Kidney (tissue), 13 donors: ENCODE measurements at regions not wholly inside any gene's neighbourhood (a gene's known extent, or its start where the extent isn't known, plus 50 kb on each side); places are given as distances from the start of the nearest gene placed in this dataset.

Source experiments
- DNase-seq, 5 donors: peaks; one replicate each; pipeline ENCODE4 v3.0.0-alpha.2; 2013 to 2020
- FAIRE-seq: peaks from 2 replicates; lab custom pipeline; 2012; peaks lifted over from hg19 to GRCh38; lab: Jason Lieb, UNC
- H3K27ac ChIP-seq, 2 donors: one replicate each; pipeline ENCODE4 v1.7.0; 2013; ENCODE audit warnings: low read depth in 2 of 2, low read length in 2 of 2, inconsistent platforms in 1 of 2
- H3K27me3 ChIP-seq: one replicate; pipeline ENCODE4 v1.7.1; 2013; ENCODE audit warnings: low read length, inconsistent platforms; ENCODE audit not compliant: control insufficient read depth, insufficient read depth
- H3K36me3 ChIP-seq, 3 donors: one replicate each; pipeline versions ENCODE4 v1.7.0 to v1.7.1; 2013; ENCODE audit warnings: low read length in 3 of 3, control low read depth in 1 of 3, inconsistent platforms in 1 of 3; ENCODE audit not compliant: insufficient read depth in 3 of 3, control insufficient read depth in 2 of 3
- H3K4me1 ChIP-seq, 3 donors: one replicate each; pipeline versions ENCODE4 v1.7.0 to v1.7.1; 2013; ENCODE audit warnings: low read length in 3 of 3, inconsistent platforms in 1 of 3, low read depth in 1 of 3; ENCODE audit not compliant: control insufficient read depth in 2 of 3, insufficient read depth in 2 of 3
- H3K4me3 ChIP-seq, 3 donors: one replicate each; pipeline versions ENCODE4 v1.7.0 to v1.8.1; 2013; ENCODE audit warnings: low read length in 3 of 3, control low read depth in 1 of 3, inconsistent platforms in 1 of 3
- H3K9ac ChIP-seq, 3 donors: one replicate each; pipeline versions ENCODE4 v1.7.0 to v1.7.1; 2013; ENCODE audit warnings: low read length in 3 of 3, control low read depth in 1 of 3, inconsistent platforms in 1 of 3
- H3K9me3 ChIP-seq, 3 donors: one replicate each; pipeline versions ENCODE4 v1.7.0 to v1.7.1; 2013; ENCODE audit warnings: low read length in 3 of 3, control low read depth in 1 of 3, inconsistent platforms in 1 of 3; ENCODE audit not compliant: control insufficient read depth in 2 of 3, insufficient read depth in 1 of 3
- CTCF ChIP-seq: IDR thresholded peaks from 3 replicates; pipeline ENCODE4 v1.5.1; 2012; ENCODE audit warnings: mild to moderate bottlenecking, moderate library complexity, borderline replicate concordance; ENCODE audit not compliant: insufficient read depth; ENCODE audit errors: extremely low read depth
- intact Hi-C: fragments of 100-400 bp; cut with DNase I; formaldehyde crosslinking; loops from one replicate; pipeline ENCODE4 v1.11.1; 2022
- donor health status: control.
- donor health status: control.
- donor health status: control.
- donor health status: control.
- donor health status: control.
- donor health status: DM: yes; HTN: yes; CAD: no.
- donor health status: Normal renal cell carcinoma (clear cell type).

- FAIRE-seq = no peak
These were observed 108.3 kb downstream of the MTERF1 start for GRCh38 chr7:91771921-91772815.

DNA sequence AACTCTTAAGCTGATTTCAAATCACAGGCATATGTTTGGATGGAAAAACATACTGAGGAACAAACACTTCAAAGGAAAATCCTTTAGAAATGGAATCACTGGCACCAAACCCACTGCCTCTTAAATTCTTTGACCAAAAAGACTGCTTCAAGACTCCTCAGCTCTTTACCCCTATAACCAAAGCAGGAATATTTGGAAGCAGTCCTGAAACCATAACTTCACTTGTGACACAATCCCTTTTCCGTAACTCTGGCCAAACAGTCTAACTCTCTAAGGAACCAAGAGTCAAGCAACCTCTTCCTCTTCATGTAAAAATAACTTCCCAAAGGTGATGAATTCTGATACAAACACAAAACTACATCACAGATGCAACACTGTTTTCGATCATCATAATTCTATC lies 104.3 kb downstream of the MTERF1 start:
- Histone ChIP-seq H3K4me1 (no peaks in the 10 kb centered on the region), H3K36me3 (no peaks in the 10 kb centered on the region), H3K9ac (no peak overlapping the region), H3K27me3 (no peaks in the 10 kb centered on the region), H3K4me3 (no peak overlapping the region), H3K27ac (no peak overlapping the region), H3K9me3 (no peaks in the 10 kb centered on the region)
- FAIRE-seq (no peak), DNase-seq (no peak)
- intact Hi-C loops = no loop called here
- TF ChIP-seq CTCF = no peak

More at GRCh38 chr7:91771921-91772815, 108.3 kb downstream of the MTERF1 start:
- no peak overlapping the region for H3K9ac ChIP-seq
- no peaks in the 10 kb centered on the region for H3K36me3 ChIP-seq
- no peaks in the 10 kb centered on the region for H3K27me3 ChIP-seq
- no peaks in the 10 kb centered on the region for H3K9me3 ChIP-seq
- no peaks in the 10 kb centered on the region for H3K4me1 ChIP-seq
- H3K27ac ChIP-seq = no peak overlapping the region
- DNase-seq = no peak
- intact Hi-C loops = no loop called here
- no peak for TF ChIP-seq CTCF
- no peak overlapping the region for H3K4me3 ChIP-seq

GRCh38 chr7:91777522-91777921 lies 103.0 kb downstream of the MTERF1 start:
- no peak overlapping the region for H3K9ac ChIP-seq
- no peak for TF ChIP-seq CTCF

More at GRCh38 chr7:91777522-91777921, 103.0 kb downstream of the MTERF1 start:
- H3K9me3 ChIP-seq = no peaks in the 10 kb centered on the region
- FAIRE-seq = no peak
- H3K27ac ChIP-seq = no peak overlapping the region
- no peak for DNase-seq
- intact Hi-C loops = no loop called here
- no peaks in the 10 kb centered on the region for H3K4me1 ChIP-seq
- H3K4me3 ChIP-seq = no peak overlapping the region
- no peaks in the 10 kb centered on the region for H3K27me3 ChIP-seq
- no peaks in the 10 kb centered on the region for H3K36me3 ChIP-seq
